Dermis microvascular lymphatic vessel endothelial cell (primary cell): ENCODE measurements at regions not wholly inside any gene's neighbourhood (a gene's known extent, or its start where the extent isn't known, plus 50 kb on each side); places are given as distances from the start of the nearest gene placed in this dataset.
"Not testable (repeated sequence)": the region's sequence is repeated elsewhere in the genome, so short reads cannot be mapped to it uniquely, and the experiment has no call there.

ENCODE experiments used
- DNase-seq, 2 donors: peaks; one replicate each; pipeline versions ENCODE4 v3.0.0 to v3.0.0-alpha.2; 2010; ENCODE audit warnings: low read depth in 2 of 2

GRCh38 chr13:81304121-81304659 lies 963.3 kb upstream of the SPRY2 start:
- DNase-seq: no peak

GRCh38 chr13:81302677-81303076 lies 961.8 kb upstream of the SPRY2 start:
- DNase-seq: no peak

GRCh38 chr13:81302125-81302524 lies 961.2 kb upstream of the SPRY2 start:
- no peak for DNase-seq

DNA sequence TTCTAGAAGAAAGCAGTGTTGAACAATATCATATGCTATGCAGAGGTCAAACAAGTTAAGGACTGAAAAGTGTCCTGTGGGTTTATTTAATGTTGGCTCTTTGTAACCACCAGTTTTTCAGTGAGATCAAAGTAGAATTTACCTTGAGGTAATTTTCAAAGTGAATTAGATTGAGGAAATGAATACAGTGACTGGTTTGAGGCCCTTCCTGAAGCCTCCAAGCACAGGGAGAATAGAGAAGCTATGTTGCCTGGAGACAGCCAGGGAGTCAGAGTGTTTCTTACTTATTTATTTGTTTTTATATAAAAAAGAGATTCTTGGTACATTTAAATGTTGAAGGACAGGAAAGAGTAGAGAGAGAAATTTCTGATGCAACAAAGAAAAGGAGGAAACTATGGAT lies 954.3 kb upstream of the SPRY2 start:
- DNase-seq: no peak

DNA sequence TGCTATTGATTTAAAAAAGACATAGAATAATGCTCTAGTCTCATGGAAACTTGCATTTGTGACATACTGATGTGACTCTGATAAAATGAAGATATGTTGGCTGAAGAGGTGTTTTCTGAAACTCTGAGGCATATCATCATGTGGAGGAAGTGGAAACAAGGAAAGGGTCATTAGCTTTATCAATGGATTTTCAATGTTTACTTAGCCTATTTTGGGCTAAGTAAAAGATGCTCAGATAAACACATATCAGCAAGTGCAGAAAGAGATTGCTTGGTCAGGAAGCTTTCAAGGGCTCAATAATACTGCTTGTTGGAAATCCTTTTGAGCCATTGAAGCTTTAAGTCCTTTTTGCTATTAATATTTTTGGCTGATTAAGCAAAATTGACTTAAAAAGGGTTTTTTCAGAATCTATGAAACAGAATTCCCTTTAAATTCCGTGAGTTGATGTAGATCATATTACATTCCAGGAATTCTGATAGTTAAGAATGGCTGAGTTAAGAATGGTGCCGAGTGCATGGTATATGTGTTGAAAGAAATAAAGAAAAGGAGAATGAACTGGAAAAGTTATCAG lies 952.8 kb upstream of the SPRY2 start:
- DNase-seq: no peak

DNA sequence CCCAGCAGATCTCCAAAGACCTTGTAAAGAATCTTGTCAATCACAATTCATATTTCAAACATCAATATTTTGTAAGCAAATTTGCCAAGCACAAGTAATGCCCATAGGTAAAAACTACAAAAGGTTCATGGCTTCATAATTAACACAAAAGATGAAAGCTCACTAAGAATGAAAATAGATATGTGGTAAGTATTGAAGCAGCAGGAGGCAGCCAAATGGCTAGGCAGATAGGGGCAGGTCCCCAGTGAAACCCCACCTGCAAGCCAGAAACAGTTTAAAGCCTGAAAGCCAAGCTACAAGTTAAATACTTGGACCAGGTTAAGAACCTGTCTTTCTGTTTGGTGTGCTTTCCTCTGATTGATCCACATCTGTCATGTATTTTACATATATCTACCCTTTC lies 942.6 kb upstream of the SPRY2 start:
- no peak for DNase-seq

GRCh38 chr13:81283062-81283461 lies 942.1 kb upstream of the SPRY2 start:
- no peak for DNase-seq

DNA sequence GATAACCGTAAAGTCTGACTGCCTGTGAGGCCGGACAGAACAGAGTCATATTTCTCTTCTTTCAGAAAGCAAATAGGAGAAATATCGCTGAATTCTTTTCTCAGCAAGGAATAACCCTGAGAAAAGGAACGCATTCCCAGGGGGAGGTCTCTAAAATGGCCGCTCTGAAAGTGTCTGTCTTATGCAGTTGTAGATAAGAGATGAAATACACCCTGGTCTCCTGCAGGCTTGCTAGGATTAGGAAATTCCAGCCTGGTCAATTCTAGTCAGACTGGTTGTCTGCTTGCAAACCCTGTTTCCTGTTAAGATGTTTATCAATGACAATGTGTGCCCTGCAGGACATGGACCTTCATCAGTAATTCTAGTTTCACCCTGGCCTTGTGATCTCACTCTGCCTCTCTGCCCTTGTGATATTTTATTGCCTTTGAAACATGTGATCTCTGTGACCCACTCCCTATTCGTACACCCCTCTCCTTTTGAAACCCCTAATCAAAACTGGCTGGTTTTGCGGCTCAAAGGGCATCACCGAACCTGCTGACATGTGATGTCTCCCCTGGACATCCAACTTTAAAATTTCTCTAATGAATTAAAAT lies 934.8 kb upstream of the SPRY2 start:
- no peak for DNase-seq

DNA sequence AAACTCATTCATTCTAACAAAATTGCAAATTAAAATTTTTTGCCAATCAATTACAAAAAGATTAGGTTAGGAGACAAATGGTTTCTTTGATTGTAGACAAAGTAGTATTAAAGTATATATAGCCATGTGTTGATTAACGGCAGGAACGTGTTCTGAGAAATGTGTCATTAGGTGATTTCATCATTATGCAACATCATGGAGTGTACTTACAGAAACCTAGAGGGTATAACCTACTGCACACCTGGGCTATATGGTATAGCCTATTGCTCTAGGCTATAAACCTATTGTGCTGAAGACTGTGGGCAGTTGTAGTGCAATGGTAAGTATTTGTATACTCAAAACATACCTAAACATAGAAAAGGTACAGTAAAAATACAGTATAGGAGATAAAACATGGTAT lies 906.8 kb upstream of the SPRY2 start:
- DNase-seq: no peak

- no peak for DNase-seq
Observed at GRCh38 chr13:81246556-81246955, 905.6 kb upstream of the SPRY2 start.

DNA sequence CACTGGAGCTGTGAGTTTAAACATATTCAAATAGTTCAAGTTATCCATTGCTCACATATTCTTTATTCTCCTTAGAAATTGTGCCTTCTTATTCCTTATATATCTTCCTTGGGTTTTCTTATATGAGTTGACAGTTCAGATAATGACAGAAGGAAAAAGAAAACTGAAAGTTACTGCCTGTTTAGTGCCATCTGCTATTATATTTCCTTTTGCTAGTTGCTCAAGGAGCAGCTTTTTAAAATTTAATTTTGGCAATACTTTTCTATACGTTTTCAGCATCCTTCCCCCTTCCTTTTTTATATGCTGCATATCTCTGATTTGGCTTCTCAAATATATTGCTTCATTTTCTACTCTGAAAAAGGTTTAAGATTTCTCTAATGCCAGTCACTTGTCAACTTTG lies 903.1 kb upstream of the SPRY2 start:
- DNase-seq: no peak

DNA sequence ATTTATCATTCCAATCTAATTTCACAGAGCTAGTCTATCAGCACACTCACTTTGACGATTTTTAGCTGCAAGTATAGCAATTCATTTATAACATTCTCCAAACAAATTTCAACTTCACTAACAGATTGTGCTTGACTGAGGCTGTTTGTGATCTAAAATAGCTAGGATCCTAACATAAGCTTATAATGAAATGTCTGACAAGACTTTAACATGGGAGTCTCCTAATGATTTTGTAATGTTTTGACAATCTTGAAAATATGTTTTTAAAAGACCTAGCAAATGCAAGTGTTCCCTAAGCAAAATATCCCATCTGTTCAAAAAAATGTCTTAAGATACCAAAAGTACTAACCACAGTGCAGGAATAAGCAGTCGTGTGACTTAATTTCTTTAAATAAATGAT lies 889.5 kb upstream of the SPRY2 start:
- no peak for DNase-seq

GRCh38 chr13:81226830-81227229 lies 885.9 kb upstream of the SPRY2 start:
- not testable (repeated sequence) for DNase-seq

DNA sequence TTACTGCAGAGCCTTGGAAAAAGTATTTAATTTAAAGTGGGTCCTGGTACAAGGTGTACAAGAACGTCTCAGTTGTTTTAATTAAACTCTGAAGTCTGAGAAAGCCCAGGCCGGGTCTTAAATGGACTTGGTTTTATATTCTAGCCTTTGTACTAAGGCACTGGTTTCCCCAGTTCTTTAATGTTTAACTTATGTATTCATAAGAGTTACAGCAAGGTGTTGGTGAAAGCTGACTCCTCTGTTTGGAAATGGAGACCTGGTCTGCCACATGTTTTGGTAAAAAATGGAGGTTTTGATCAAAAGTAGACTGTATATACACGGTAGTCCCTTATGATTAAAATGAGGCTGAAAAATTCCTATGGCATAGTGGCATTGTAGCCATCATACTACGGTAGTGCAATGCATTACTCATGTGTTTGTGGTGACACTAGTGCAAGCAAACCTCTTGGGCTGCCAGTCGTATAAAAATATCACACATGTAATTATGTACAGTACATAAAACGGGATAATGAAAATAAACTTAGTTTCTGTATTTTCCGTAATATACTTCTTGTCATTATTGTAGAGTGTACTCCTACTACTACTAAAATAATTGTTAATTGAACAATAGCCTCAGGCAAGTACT lies 883.4 kb upstream of the SPRY2 start:
- DNase-seq: no peak

GRCh38 chr13:81223778-81224177 lies 882.9 kb upstream of the SPRY2 start:
- DNase-seq: no peak

DNA sequence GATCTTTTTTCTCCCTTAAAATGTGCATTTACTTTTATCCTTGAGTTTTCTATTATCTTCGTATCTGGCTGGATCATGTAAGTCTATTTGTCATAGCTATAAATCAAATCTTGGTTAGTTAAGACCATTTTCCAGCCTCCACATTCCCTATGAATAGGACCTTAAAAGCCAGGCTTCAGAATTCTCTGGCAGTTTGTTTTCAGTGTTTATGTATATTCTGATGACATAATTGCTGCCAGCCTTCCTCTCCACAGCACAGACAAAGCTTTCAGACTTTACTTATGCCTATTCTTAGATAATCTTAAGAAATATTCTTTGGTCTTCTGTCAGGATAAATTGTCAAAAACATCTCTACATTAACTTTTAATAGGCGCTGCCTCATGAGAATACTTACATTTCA lies 870.8 kb upstream of the SPRY2 start:
- DNase-seq: no peak

GRCh38 chr13:81207636-81208035 lies 866.7 kb upstream of the SPRY2 start:
- DNase-seq: no peak

GRCh38 chr13:81207231-81207630 lies 866.3 kb upstream of the SPRY2 start:
- DNase-seq: no peak

- no peak for DNase-seq
Observed at GRCh38 chr13:81203783-81204182, 862.9 kb upstream of the SPRY2 start.

GRCh38 chr13:81199956-81200355 lies 859.0 kb upstream of the SPRY2 start:
- no peak for DNase-seq

DNA sequence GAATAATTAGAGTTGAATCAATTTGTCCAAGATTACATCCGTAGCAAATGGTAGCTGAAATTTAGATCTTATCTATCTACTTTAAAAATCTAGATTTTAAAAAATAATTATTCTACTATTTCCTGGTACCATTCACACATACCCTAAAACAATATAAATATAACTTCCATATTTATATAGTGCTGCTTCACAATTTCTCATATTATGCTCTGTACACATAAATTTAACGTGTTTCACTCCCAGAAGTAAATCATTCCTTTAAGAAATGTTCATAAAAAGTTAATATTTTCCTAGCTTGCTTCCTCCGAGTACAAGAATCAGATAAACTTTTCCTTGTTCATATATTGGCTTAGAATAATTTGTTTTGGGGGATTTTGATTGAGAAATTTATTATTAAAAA lies 857.0 kb upstream of the SPRY2 start:
- DNase-seq: no peak

GRCh38 chr13:81197483-81197882 lies 856.6 kb upstream of the SPRY2 start:
- no peak for DNase-seq

DNA sequence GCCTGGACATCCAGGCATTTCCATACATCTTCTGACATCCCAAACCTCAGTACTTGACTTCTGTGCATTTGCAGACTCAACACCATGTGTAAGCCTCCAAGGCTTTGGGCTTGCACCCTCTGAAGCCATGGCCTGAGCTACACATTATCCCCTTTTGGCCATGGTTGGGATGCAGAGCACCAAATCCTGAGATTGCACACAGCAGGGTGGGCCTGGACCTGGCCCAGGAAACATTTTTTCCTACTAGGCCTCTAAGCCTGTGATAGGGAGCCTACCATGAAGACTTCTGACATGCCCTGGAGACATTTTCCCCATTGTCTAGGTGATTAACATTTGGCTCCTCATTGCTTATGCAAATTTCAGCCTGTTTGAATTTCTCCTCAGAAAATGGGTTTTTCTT lies 853.4 kb upstream of the SPRY2 start:
- DNase-seq: no peak
